MCF 10A (cell line): ENCODE measurements at regions not wholly inside any gene's neighbourhood (a gene's known extent, or its start where the extent isn't known, plus 50 kb on each side); places are given as distances from the start of the nearest gene placed in this dataset.

ENCODE experiments used
- BruUV-seq: library from RNA; stranded (reverse); fragments of 400-500 nt; replicated peaks from 2 replicates; lab custom pipeline; 2021; lab: Mats Ljungman, UMichigan
- CTCF ChIA-PET: fragments of 300-600 bp; sonication (Branson Sonifier 250); formaldehyde crosslinking; extraction: SDS; loops from one replicate; lab custom pipeline; 2021; ENCODE audit warnings: antibody characterized with exemption, inconsistent platforms; lab: Yijun Ruan, JAX
- POLR2A ChIA-PET: fragments of 300-600, 350-650 bp; sonication (Branson Sonifier 250); formaldehyde crosslinking; extraction: SDS; loops from one replicate; lab custom pipeline; 2020; ENCODE audit warnings: antibody characterized with exemption, inconsistent platforms; lab: Yijun Ruan, JAX
- DNase-seq: peaks from one replicate; pipeline ENCODE4 v3.0.0-alpha.2; 2018; ENCODE audit not compliant: unreplicated experiment
- H3K27ac Mint-ChIP-seq: one replicate; pipeline ENCODE4 v1.8.0; 2022; ENCODE audit warnings: mild to moderate bottlenecking, low read depth, mixed read lengths; ENCODE audit not compliant: unreplicated experiment
- H3K27me3 Mint-ChIP-seq: one replicate; pipeline ENCODE4 v1.8.0; 2022; ENCODE audit warnings: mixed read lengths; ENCODE audit not compliant: insufficient read depth, unreplicated experiment
- H3K36me3 Mint-ChIP-seq: one replicate; pipeline ENCODE4 v1.8.0; 2022; ENCODE audit warnings: mild to moderate bottlenecking, moderate library complexity, mixed read lengths; ENCODE audit not compliant: insufficient read depth, unreplicated experiment
- H3K4me1 Mint-ChIP-seq: one replicate; pipeline ENCODE4 v1.8.0; 2022; ENCODE audit warnings: mixed read lengths; ENCODE audit not compliant: insufficient read depth, unreplicated experiment
- H3K4me3 Mint-ChIP-seq: one replicate; pipeline ENCODE4 v1.8.0; 2022; ENCODE audit warnings: mild to moderate bottlenecking, moderate library complexity, mixed read lengths; ENCODE audit not compliant: unreplicated experiment
- H3K9me3 Mint-ChIP-seq: one replicate; pipeline ENCODE4 v1.8.0; 2022; ENCODE audit warnings: mixed read lengths; ENCODE audit not compliant: unreplicated experiment
- intact Hi-C: fragments of 100-400 bp; cut with micrococcal nuclease; formaldehyde crosslinking; loops from 2 replicates; pipeline ENCODE4 v1.14.1; 2022
- TF ChIP-seq, protein P1 (sequence below): fragments of 200-600 bp; IDR thresholded peaks from one replicate; pipeline ENCODE4 v1.8.0; 2022; ENCODE audit warnings: antibody characterized with exemption, mild to moderate bottlenecking; ENCODE audit not compliant: unreplicated experiment

DNA sequence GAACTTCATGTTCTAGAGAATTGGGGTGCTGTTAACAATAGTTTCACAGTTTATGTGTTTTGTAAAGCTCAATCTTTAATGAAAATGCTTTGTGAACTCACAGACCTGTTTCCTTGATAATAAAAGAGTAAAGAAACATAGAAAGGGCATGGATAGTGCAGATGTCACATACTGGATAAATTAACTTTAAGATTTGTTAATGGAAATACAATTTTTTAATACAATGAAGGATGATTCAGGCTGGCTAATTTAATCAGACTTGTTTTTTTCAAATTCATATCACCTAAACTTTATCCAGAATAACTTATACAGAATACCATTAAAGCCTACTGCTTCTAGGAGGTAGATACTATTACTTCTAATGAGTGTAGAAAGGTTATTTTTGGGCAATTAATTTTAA lies 1033.5 kb upstream of the SLC10A2 start:
- BruUV-seq, result no TSS peak

DNA sequence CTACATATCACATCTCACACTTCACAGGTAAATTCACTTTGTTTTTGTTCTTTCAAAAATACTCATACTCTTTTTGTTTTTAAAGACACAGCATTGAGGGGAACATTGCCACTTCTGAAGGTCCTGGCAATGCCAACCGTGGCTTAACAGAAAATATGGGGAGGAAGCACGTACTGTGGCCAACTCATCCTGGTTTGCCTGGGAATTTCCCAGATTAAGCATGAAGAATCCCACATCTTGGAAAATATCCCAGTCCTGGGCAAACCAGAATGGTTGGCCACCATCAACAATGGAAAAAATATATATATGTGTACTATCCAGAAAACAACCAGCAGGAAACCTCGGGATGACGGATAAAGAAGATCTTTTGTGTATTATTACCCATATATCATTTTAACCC lies 1032.2 kb upstream of the SLC10A2 start:
- CTCF ChIA-PET, result no interaction called here
- BruUV-seq, result no TSS peak
- TF ChIP-seq, protein P1, sequence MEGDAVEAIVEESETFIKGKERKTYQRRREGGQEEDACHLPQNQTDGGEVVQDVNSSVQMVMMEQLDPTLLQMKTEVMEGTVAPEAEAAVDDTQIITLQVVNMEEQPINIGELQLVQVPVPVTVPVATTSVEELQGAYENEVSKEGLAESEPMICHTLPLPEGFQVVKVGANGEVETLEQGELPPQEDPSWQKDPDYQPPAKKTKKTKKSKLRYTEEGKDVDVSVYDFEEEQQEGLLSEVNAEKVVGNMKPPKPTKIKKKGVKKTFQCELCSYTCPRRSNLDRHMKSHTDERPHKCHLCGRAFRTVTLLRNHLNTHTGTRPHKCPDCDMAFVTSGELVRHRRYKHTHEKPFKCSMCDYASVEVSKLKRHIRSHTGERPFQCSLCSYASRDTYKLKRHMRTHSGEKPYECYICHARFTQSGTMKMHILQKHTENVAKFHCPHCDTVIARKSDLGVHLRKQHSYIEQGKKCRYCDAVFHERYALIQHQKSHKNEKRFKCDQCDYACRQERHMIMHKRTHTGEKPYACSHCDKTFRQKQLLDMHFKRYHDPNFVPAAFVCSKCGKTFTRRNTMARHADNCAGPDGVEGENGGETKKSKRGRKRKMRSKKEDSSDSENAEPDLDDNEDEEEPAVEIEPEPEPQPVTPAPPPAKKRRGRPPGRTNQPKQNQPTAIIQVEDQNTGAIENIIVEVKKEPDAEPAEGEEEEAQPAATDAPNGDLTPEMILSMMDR, result no peak
- DNase-seq, result peak; percentile 4
- Mint-ChIP-seq H3K36me3 (no peaks in the 10 kb centered on the region), H3K4me3 (no peak overlapping the region), H3K27me3 (no peaks in the 10 kb centered on the region), H3K9me3 (peaks cover 17% of the 10 kb centered on the region), H3K27ac (no peak overlapping the region), H3K4me1 (no peaks in the 10 kb centered on the region)
- POLR2A ChIA-PET, result no interaction called here
- intact Hi-C loops, result no loop called here

More for the DNA sequence above, 1033.5 kb upstream of the SLC10A2 start:
- DNase-seq, result no peak
- no peak overlapping the region for H3K4me3 Mint-ChIP-seq
- ChIA-PET CTCF (interaction anchor here (0.6 kb wide), 1 partner anchor 411 kb away, joined by 3 read pairs; no protein-coding TSS in a partner anchor), POLR2A (no interaction called here)
- H3K27ac Mint-ChIP-seq, result no peak overlapping the region
- peaks cover 17% of the 10 kb centered on the region for H3K9me3 Mint-ChIP-seq
- TF ChIP-seq, protein P1, result no peak
- no peaks in the 10 kb centered on the region for H3K4me1 Mint-ChIP-seq
- intact Hi-C loops, result no loop called here
- H3K36me3 Mint-ChIP-seq, result no peaks in the 10 kb centered on the region
- no peaks in the 10 kb centered on the region for H3K27me3 Mint-ChIP-seq

DNA sequence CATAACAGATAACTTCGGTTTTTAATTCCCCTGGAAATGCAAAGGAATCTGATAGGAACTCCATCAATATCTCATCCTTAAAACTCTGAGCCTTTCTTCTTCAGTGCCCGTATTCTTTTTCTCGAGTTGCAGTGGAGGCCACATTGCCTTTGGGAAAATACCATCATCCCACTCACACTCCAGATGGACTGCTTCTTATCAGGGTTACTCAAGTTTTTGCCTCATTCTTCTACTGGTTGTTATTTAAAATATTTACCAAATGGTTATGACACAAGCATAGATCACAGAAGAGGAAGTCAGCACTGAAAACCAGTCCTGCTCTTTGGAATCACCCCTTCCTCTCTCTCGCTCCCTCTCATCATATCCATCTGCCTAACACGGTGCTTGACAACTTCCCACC lies 1020.5 kb upstream of the SLC10A2 start:
- H3K4me1 Mint-ChIP-seq, result no peaks in the 10 kb centered on the region
- no peak for DNase-seq
- BruUV-seq, result no TSS peak
- no peak overlapping the region for H3K4me3 Mint-ChIP-seq
- H3K27ac Mint-ChIP-seq, result no peak overlapping the region
- intact Hi-C loops, result no loop called here
- peaks cover 17% of the 10 kb centered on the region for H3K9me3 Mint-ChIP-seq
- H3K36me3 Mint-ChIP-seq, result no peaks in the 10 kb centered on the region
- no peaks in the 10 kb centered on the region for H3K27me3 Mint-ChIP-seq
- TF ChIP-seq, protein P1, result no peak
- POLR2A ChIA-PET, result no interaction called here
- CTCF ChIA-PET, result no interaction called here

DNA sequence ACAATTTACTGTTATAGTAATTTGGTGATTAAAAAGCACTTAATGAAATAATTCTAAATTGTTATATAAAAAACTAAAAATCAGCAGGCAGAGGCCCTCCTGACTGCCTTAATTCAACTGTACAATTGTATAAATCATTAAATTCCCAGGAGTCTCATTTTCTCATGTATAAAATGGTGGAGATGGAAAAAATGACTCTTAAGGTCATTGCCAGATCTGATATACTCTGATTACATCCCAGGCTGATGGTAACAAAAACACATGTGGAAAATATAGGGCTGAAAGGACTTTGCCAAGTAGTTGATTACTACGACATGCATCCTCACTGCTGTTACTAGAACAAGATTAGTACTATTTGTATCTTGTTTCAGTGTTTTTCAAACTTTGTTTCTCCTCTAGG lies 1020.0 kb upstream of the SLC10A2 start:
- intact Hi-C loops, result no loop called here
- TF ChIP-seq, protein P1, result no peak
- peaks cover 17% of the 10 kb centered on the region for H3K9me3 Mint-ChIP-seq
- no peaks in the 10 kb centered on the region for H3K36me3 Mint-ChIP-seq
- no peaks in the 10 kb centered on the region for H3K4me1 Mint-ChIP-seq
- CTCF ChIA-PET, result no interaction called here
- POLR2A ChIA-PET, result no interaction called here
- no peak for DNase-seq
- no peak overlapping the region for H3K4me3 Mint-ChIP-seq
- no TSS peak for BruUV-seq
- H3K27ac Mint-ChIP-seq, result no peak overlapping the region
- no peaks in the 10 kb centered on the region for H3K27me3 Mint-ChIP-seq
